ENCODE measurements at regions not wholly inside any gene's neighbourhood (a gene's known extent, or its start where the extent isn't known, plus 50 kb on each side); places are given as distances from the start of the nearest gene placed in this dataset.

- no peak for DNase-seq (ENCODE audit: low read depth)
Observed at GRCh38 chr5:136689552-136689951, 324.2 kb upstream of the TRPC7 start.

DNA sequence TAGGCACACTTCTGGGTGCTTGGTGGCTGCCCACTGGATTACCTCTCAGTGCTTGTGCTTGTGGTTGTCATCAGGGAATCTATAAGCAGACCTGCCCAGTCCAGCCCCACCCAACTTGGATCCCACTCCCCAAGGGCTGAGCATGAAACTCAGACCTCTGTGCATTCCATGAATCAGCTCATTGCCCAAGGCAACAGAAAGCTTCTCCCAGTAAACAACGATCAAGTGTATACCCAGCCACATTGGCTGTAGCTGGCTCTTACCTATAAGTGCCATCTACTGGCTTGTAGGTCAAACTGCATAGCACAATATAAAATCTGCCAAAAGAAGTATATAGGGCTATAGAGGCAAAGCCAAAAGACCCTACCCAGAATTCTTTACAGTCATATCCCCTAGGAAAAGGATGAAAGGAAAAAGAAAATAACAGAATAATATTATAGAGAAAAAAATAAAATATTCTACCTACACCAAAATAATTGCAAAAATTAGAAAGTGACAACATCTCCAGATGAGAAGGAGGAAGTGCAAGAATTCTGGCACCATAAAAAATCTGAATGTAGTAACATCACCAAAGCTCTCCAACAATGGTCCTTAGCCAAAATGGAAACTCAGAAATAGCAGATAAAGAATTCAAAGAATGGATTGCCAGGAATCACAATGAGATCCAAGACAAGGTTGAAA is 321.0 kb upstream of the TRPC7 start:
- no peak for DNase-seq (ENCODE audit: low read depth)

DNA sequence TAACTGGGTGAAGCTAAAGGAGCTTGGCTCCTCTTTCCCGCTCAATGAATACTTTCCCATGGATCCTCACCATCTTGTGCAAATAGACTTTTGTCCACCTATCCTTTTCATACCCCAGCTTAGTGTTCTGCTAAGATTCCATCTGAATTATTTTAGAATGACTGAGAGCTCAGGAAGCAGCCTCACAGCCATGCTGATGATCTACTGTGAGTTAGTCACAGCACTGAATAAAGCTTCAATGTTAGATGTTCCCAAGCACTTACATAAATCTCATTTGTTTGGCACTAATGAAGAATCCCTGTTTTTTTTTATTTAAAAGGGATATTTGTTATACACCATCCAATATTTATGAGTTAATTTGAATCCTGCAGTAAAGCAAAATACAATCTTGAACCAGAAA is 317.6 kb upstream of the TRPC7 start:
- DNase-seq (ENCODE audit: low read depth), result no peak

- DNase-seq (ENCODE audit: low read depth), result no peak
Observed at GRCh38 chr5:136679233-136679632, 313.9 kb upstream of the TRPC7 start.

DNA sequence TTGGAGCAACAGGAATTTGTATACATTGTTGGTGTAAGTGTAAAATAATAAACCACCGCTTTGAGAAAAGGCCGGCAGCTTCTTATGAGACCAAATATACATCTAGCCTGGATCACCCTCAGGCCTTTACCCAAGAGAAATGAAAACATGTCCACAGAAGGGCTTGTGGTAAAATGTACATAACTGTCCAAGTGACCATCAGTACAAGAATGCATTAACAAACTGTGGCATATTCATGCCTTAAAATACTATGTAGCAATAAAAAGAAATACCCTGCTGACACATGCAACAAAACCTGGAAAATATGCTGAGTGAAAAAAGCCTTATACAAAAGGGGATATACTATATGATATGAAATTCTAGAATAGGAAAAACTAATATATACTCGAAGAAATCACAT is 311.9 kb upstream of the TRPC7 start:
- no peak for DNase-seq (ENCODE audit: low read depth)

- DNase-seq (ENCODE audit: low read depth), result no peak
Observed at GRCh38 chr5:136676685-136677084, 311.3 kb upstream of the TRPC7 start.

GRCh38 chr5:136675769-136676168 is 310.4 kb upstream of the TRPC7 start:
- no peak for DNase-seq (ENCODE audit: low read depth)

GRCh38 chr5:136674178-136674577 is 308.8 kb upstream of the TRPC7 start:
- no peak for DNase-seq (ENCODE audit: low read depth)

GRCh38 chr5:136667789-136668188 is 302.4 kb upstream of the TRPC7 start:
- DNase-seq (ENCODE audit: low read depth), result no peak

GRCh38 chr5:136666970-136667620 is 301.8 kb upstream of the TRPC7 start:
- DNase-seq (ENCODE audit: low read depth), result no peak

GRCh38 chr5:136665331-136665730 is 300.0 kb upstream of the TRPC7 start:
- DNase-seq (ENCODE audit: low read depth), result no peak

DNA sequence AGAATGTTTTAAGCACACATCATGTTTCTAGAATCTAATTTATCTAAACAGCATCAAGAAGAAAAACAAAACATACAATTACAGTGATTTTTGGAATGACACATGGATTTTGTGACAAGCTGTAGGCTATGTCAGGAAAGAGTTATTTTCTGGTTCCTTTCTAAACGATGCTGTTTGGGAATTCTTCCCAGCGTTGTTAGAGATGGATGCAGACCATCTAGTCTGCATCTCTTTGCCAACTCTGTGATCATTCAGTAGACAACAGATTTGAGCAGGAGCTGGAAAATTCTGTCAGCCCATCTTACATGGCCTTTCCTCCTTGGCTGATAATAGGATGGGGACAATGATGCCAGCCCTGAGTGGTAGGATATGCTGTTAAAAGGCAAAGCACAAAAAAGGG is 295.7 kb upstream of the TRPC7 start:
- DNase-seq (ENCODE audit: low read depth), result no peak

- DNase-seq (ENCODE audit: low read depth), result no peak
Observed at GRCh38 chr5:136656811-136657210, 291.5 kb upstream of the TRPC7 start.

DNA sequence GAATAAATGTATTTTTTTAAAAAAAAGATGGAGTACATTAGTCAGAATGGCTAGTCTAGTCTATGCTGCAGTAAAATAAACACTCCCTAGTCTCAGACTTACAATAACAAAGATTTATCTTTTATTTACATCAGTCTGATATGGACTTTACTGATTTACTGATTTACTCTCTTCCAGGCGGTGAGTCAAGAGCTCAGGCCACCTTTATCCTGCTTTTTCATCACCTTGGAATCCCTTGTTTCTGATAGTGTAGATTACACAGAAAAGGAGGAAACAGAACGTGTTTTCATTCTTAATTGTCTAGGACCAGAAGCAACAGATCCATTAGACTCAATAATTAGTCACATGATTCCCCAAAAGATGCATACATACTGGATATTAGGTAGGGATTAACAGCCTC is 290.1 kb upstream of the TRPC7 start:
- no peak for DNase-seq (ENCODE audit: low read depth)

- no peak for DNase-seq (ENCODE audit: low read depth)
Observed at GRCh38 chr5:136646915-136647314, 281.6 kb upstream of the TRPC7 start.

DNA sequence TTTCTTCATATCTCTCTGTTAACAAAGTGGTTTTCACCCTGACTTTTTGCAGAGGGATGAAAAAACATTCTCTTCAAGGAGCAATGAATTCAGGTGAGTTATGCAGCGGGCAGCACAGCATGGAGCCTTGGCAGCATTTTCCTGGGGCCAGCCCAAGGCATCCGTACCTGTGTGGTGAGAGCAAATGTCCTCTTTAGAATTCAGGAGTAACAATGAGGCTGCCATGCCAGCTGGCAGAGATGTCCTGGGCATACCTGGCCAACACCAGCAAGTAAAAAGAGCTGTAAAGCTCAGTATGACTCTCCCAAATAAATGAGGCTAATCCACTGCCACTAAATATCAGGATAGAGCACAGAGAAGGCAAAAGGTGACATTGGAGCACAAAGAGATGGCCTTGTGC is 277.6 kb upstream of the TRPC7 start:
- no peak for DNase-seq (ENCODE audit: low read depth)

- DNase-seq (ENCODE audit: low read depth), result no peak
Observed at GRCh38 chr5:136639616-136640015, 274.3 kb upstream of the TRPC7 start.

- DNase-seq (ENCODE audit: low read depth), result no peak
Observed at GRCh38 chr5:136638084-136638483, 272.7 kb upstream of the TRPC7 start.

- DNase-seq (ENCODE audit: low read depth), result no peak
Observed at GRCh38 chr5:136636001-136636400, 270.7 kb upstream of the TRPC7 start.

DNA sequence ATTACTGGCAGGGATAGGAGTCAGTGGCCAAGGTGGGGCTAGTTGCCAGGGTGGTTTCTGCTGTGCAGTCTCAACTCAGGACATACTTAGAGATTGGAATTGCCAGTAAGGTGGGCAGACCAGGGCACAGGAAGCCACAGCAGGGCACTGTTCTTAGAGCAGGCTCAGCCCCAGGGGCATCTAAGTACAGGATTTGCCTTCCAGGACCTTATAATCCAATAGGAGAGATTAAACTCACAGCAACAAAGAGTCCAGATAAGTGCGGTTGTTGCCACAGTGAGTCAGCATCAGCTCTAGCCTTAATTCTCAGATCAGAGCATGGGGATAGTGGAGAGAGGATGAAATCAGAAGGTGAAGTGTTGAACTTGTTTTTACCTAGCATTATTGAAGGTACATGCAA is 265.8 kb upstream of the TRPC7 start:
- no peak for DNase-seq (ENCODE audit: low read depth)

- DNase-seq (ENCODE audit: low read depth), result no peak
Observed at GRCh38 chr5:136629125-136629792, 263.9 kb upstream of the TRPC7 start.

GRCh38 chr5:136626531-136626930 is 261.2 kb upstream of the TRPC7 start:
- no peak for DNase-seq (ENCODE audit: low read depth)

DNA sequence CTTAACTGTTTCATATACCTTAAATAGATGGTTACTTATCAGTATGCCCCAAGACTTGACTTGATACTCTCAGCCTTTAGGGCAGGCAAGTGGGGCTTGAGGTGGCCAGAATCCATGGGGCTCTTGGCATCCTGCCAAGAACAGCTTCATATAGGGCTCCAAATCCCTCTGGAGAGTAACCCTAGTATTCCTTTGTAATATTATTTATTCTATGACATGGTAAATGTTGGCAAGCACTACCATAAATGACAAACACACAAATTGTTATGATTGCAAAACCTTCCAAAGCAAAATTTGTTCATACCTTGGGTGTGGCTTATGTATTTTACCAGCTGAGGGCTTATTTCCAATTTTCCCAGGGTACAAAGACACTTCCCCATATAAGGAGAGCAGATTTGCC is 257.4 kb upstream of the TRPC7 start:
- DNase-seq (ENCODE audit: low read depth), result no peak

DNA sequence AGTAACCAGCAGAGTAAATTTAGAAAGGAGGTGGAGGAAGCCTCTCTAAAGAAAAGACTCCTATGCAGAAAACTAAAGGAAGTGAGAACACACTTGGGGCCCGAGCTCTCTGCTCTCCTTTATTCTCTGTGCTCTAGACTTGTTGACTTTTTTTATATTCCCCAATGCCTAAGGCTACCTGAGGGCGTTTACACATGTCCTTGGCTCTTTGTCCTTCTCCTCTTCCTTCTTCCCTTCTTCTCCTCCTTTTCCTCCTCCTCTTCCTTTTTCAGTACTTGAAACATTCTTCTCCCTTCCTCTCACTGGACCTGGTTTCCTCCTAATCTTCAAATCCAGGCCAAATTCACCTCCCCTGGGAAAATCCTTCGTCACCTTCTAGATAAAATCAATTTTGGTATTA is 256.4 kb upstream of the TRPC7 start:
- no peak for DNase-seq (ENCODE audit: low read depth)
